ENCODE measurements at regions not wholly inside any gene's neighbourhood (a gene's known extent, or its start where the extent isn't known, plus 50 kb on each side); places are given as distances from the start of the nearest gene placed in this dataset.

GRCh38 chr15:66839506-66840112, 137.6 kb downstream of the SMAD6 start:
- no peak overlapping the region for H3K27ac ChIP-seq
- no peak for TF ChIP-seq CTCF (conservative IDR thresholded peaks at IDR 0.05)

GRCh38 chr15:66840615-66841390, 138.8 kb downstream of the SMAD6 start:
- no peak for TF ChIP-seq CTCF (conservative IDR thresholded peaks at IDR 0.05)
- H3K27ac ChIP-seq = no peak overlapping the region

- TF ChIP-seq CTCF (conservative IDR thresholded peaks at IDR 0.05) = no peak
- H3K27ac ChIP-seq = peak overlapping the region; percentile 62
These were observed 140.1 kb downstream of the SMAD6 start for GRCh38 chr15:66841953-66842681.

- no peak for TF ChIP-seq CTCF (conservative IDR thresholded peaks at IDR 0.05)
- H3K27ac ChIP-seq = peak overlapping the region; percentile 62
These were observed 140.8 kb downstream of the SMAD6 start for GRCh38 chr15:66842710-66843441.

- TF ChIP-seq CTCF (conservative IDR thresholded peaks at IDR 0.05) = no peak
- no peak overlapping the region for H3K27ac ChIP-seq
These were observed 141.5 kb downstream of the SMAD6 start for GRCh38 chr15:66843581-66843980.

- H3K27ac ChIP-seq = no peak overlapping the region
- TF ChIP-seq CTCF (conservative IDR thresholded peaks at IDR 0.05) = no peak
These were observed 142.2 kb downstream of the SMAD6 start for GRCh38 chr15:66844041-66844746.
